MG63 (cell line): ENCODE measurements at regions not wholly inside any gene's neighbourhood (a gene's known extent, or its start where the extent isn't known, plus 50 kb on each side); places are given as distances from the start of the nearest gene placed in this dataset.
"Not testable (repeated sequence)": the region's sequence is repeated elsewhere in the genome, so short reads cannot be mapped to it uniquely, and the experiment has no call there.

Experiments used
- DNase-seq: peaks from one replicate; pipeline ENCODE4 v3.0.0-alpha.2; 2020
- H3K27me3 ChIP-seq: fragments of 250-450 bp; sonication (Bioruptor Pico); 2 replicates; pipeline ENCODE4 v1.5.1; 2020; ENCODE audit warnings: mild to moderate bottlenecking, moderate library complexity
- H3K36me3 ChIP-seq: fragments of 250-450 bp; sonication (Bioruptor Pico); 2 replicates; pipeline ENCODE4 v1.5.1; 2020; ENCODE audit warnings: mild to moderate bottlenecking, moderate library complexity
- H3K4me3 ChIP-seq: fragments of 250-450 bp; sonication (Bioruptor Pico); 2 replicates; pipeline ENCODE4 v1.5.1; 2020; ENCODE audit warnings: mild to moderate bottlenecking, moderate library complexity
- H3K9me3 ChIP-seq: fragments of 250-450 bp; sonication (Bioruptor Pico); 2 replicates; pipeline ENCODE4 v1.5.1; 2020; ENCODE audit warnings: mild to moderate bottlenecking, moderate library complexity

GRCh38 chr3:88443066-88443465 lies 293.3 kb downstream of the C3orf38 start:
- no peak for DNase-seq
- H3K27me3 ChIP-seq: no peaks in the 10 kb centered on the region
- H3K36me3 ChIP-seq: no peaks in the 10 kb centered on the region
- no peak overlapping the region for H3K4me3 ChIP-seq
- no peaks in the 10 kb centered on the region for H3K9me3 ChIP-seq

GRCh38 chr3:88444251-88444650 lies 294.5 kb downstream of the C3orf38 start:
- DNase-seq: no peak
- Histone ChIP-seq H3K27me3 (no peaks in the 10 kb centered on the region), H3K9me3 (no peaks in the 10 kb centered on the region), H3K36me3 (no peaks in the 10 kb centered on the region), H3K4me3 (no peak overlapping the region)

- Histone ChIP-seq H3K9me3 (no peaks in the 10 kb centered on the region), H3K4me3 (no peak overlapping the region), H3K27me3 (no peaks in the 10 kb centered on the region), H3K36me3 (no peaks in the 10 kb centered on the region)
- DNase-seq: no peak
Observed at GRCh38 chr3:88452228-88452627, 302.5 kb downstream of the C3orf38 start.

GRCh38 chr3:88460369-88460768 lies 310.6 kb downstream of the C3orf38 start:
- DNase-seq: no peak
- H3K36me3 ChIP-seq: no peaks in the 10 kb centered on the region
- no peaks in the 10 kb centered on the region for H3K9me3 ChIP-seq
- no peaks in the 10 kb centered on the region for H3K27me3 ChIP-seq
- no peak overlapping the region for H3K4me3 ChIP-seq

GRCh38 chr3:88462230-88462629 lies 312.5 kb downstream of the C3orf38 start:
- no peak for DNase-seq
- Histone ChIP-seq H3K36me3 (no peaks in the 10 kb centered on the region), H3K9me3 (no peaks in the 10 kb centered on the region), H3K4me3 (no peak overlapping the region), H3K27me3 (no peaks in the 10 kb centered on the region)

- Histone ChIP-seq H3K9me3 (no peaks in the 10 kb centered on the region), H3K27me3 (no peaks in the 10 kb centered on the region), H3K36me3 (no peaks in the 10 kb centered on the region)
Observed at GRCh38 chr3:88467191-88467590, 317.4 kb downstream of the C3orf38 start.

GRCh38 chr3:88469216-88469615 lies 319.5 kb downstream of the C3orf38 start:
- H3K4me3 ChIP-seq: no peak overlapping the region
- H3K27me3 ChIP-seq: no peaks in the 10 kb centered on the region
- no peak for DNase-seq
- no peaks in the 10 kb centered on the region for H3K9me3 ChIP-seq
- H3K36me3 ChIP-seq: no peaks in the 10 kb centered on the region

More at GRCh38 chr3:88467191-88467590, 317.4 kb downstream of the C3orf38 start:
- no peak overlapping the region for H3K4me3 ChIP-seq
- DNase-seq: no peak

- Histone ChIP-seq H3K4me3 (no peak overlapping the region), H3K27me3 (no peaks in the 10 kb centered on the region), H3K36me3 (no peaks in the 10 kb centered on the region), H3K9me3 (no peaks in the 10 kb centered on the region)
- no peak for DNase-seq
Observed at GRCh38 chr3:88478460-88478859, 328.7 kb downstream of the C3orf38 start.

- Histone ChIP-seq H3K36me3 (no peaks in the 10 kb centered on the region), H3K4me3 (no peak overlapping the region), H3K9me3 (no peaks in the 10 kb centered on the region), H3K27me3 (no peaks in the 10 kb centered on the region)
- no peak for DNase-seq
Observed at GRCh38 chr3:88480822-88481221, 331.1 kb downstream of the C3orf38 start.

- Histone ChIP-seq H3K36me3 (no peaks in the 10 kb centered on the region), H3K9me3 (no peaks in the 10 kb centered on the region), H3K4me3 (no peak overlapping the region), H3K27me3 (no peaks in the 10 kb centered on the region)
- no peak for DNase-seq
Observed at GRCh38 chr3:88485001-88485400, 335.2 kb downstream of the C3orf38 start.

- not testable (repeated sequence) for DNase-seq, H3K9me3 ChIP-seq, H3K4me3 ChIP-seq, H3K36me3 ChIP-seq, H3K27me3 ChIP-seq
Observed at GRCh38 chr3:88508818-88509217, 359.1 kb downstream of the C3orf38 start.

GRCh38 chr3:88509582-88509981 lies 359.8 kb downstream of the C3orf38 start:
- Histone ChIP-seq H3K4me3 (no peak overlapping the region), H3K36me3 (no peaks in the 10 kb centered on the region), H3K9me3 (no peaks in the 10 kb centered on the region), H3K27me3 (no peaks in the 10 kb centered on the region)
- no peak for DNase-seq

GRCh38 chr3:88528494-88528893 lies 378.7 kb downstream of the C3orf38 start:
- H3K9me3 ChIP-seq: no peaks in the 10 kb centered on the region
- no peaks in the 10 kb centered on the region for H3K27me3 ChIP-seq
- DNase-seq: no peak
- no peak overlapping the region for H3K4me3 ChIP-seq
- no peaks in the 10 kb centered on the region for H3K36me3 ChIP-seq

GRCh38 chr3:88534534-88534933 lies 384.8 kb downstream of the C3orf38 start:
- no peaks in the 10 kb centered on the region for H3K36me3 ChIP-seq
- no peak overlapping the region for H3K4me3 ChIP-seq
- H3K9me3 ChIP-seq: no peaks in the 10 kb centered on the region
- no peaks in the 10 kb centered on the region for H3K27me3 ChIP-seq
- DNase-seq: no peak

- Histone ChIP-seq H3K36me3 (no peaks in the 10 kb centered on the region), H3K9me3 (no peaks in the 10 kb centered on the region), H3K4me3 (no peak overlapping the region), H3K27me3 (no peaks in the 10 kb centered on the region)
- no peak for DNase-seq
Observed at GRCh38 chr3:88535563-88535962, 385.8 kb downstream of the C3orf38 start.

GRCh38 chr3:88542916-88543315 lies 393.2 kb downstream of the C3orf38 start:
- Histone ChIP-seq H3K4me3 (no peak overlapping the region), H3K27me3 (no peaks in the 10 kb centered on the region), H3K9me3 (no peaks in the 10 kb centered on the region), H3K36me3 (no peaks in the 10 kb centered on the region)
- DNase-seq: no peak

GRCh38 chr3:88572450-88572849 lies 422.7 kb downstream of the C3orf38 start:
- H3K27me3 ChIP-seq: no peaks in the 10 kb centered on the region
- H3K9me3 ChIP-seq: no peaks in the 10 kb centered on the region
- no peaks in the 10 kb centered on the region for H3K36me3 ChIP-seq
- no peak overlapping the region for H3K4me3 ChIP-seq
- no peak for DNase-seq

GRCh38 chr3:88573472-88573871 lies 423.7 kb downstream of the C3orf38 start:
- H3K36me3 ChIP-seq: no peaks in the 10 kb centered on the region
- no peak for DNase-seq
- no peaks in the 10 kb centered on the region for H3K27me3 ChIP-seq
- no peak overlapping the region for H3K4me3 ChIP-seq
- H3K9me3 ChIP-seq: no peaks in the 10 kb centered on the region

- DNase-seq: no peak
- Histone ChIP-seq H3K4me3 (no peak overlapping the region), H3K27me3 (no peaks in the 10 kb centered on the region), H3K9me3 (no peaks in the 10 kb centered on the region), H3K36me3 (no peaks in the 10 kb centered on the region)
Observed at GRCh38 chr3:88574146-88574545, 424.4 kb downstream of the C3orf38 start.
